SU-DHL-6 (cell line): ENCODE measurements at regions not wholly inside any gene's neighbourhood (a gene's known extent, or its start where the extent isn't known, plus 50 kb on each side); places are given as distances from the start of the nearest gene placed in this dataset.

ENCODE experiments used
- H2AFZ ChIP-seq: fragments of 200-600 bp; sonication (generic); 2 replicates; pipeline ENCODE4 v1.6.1; 2014; ENCODE audit warnings: low read depth, mild to moderate bottlenecking, moderate library complexity, mixed read lengths, antibody characterized with exemption, low read length; ENCODE audit not compliant: severe bottlenecking
- H3F3A ChIP-seq: fragments of 200-600 bp; shearing (Covaris generic); 2 replicates; pipeline ENCODE4 v1.6.0; 2016; ENCODE audit warnings: antibody characterized with exemption, mild to moderate bottlenecking; ENCODE audit not compliant: insufficient read depth
- H3K27ac ChIP-seq: fragments of 200-600 bp; sonication (generic); 2 replicates; pipeline ENCODE4 v1.5.1; 2016; ENCODE audit warnings: low read depth, mild to moderate bottlenecking, low read length, moderate library complexity, mixed read lengths
- H3K27me3 ChIP-seq: fragments of 200-600 bp; sonication (generic), shearing (Covaris generic); 2 replicates; pipeline ENCODE4 v1.6.0; 2014; ENCODE audit warnings: mild to moderate bottlenecking, low read length
- H3K36me3 ChIP-seq: fragments of 200-600 bp; sonication (generic); 2 replicates; pipeline ENCODE4 v1.6.1; 2014; ENCODE audit warnings: mild to moderate bottlenecking, low read length, mixed read lengths
- H3K4me2 ChIP-seq: fragments of 300-600, 200-600 bp; shearing (Covaris generic), sonication (generic); 2 replicates; pipeline ENCODE4 v1.6.0; 2014; ENCODE audit warnings: low read length, low read depth, mild to moderate bottlenecking; ENCODE audit not compliant: poor library complexity, severe bottlenecking
- H3K4me3 ChIP-seq: fragments of 200-600 bp; sonication (generic); 2 replicates; pipeline ENCODE4 v1.5.1; 2014; ENCODE audit warnings: antibody characterized with exemption, low read length, mild to moderate bottlenecking, mixed read lengths; ENCODE audit not compliant: insufficient read depth, poor library complexity, severe bottlenecking
- H3K79me2 ChIP-seq: fragments of 200-600 bp; sonication (generic); 2 replicates; pipeline ENCODE4 v1.6.1; 2014; ENCODE audit warnings: mild to moderate bottlenecking, low read length, moderate library complexity; ENCODE audit not compliant: insufficient read depth
- H3K9ac ChIP-seq: fragments of 200-600 bp; sonication (generic); 2 replicates; pipeline ENCODE4 v1.7.0; 2014; ENCODE audit warnings: mild to moderate bottlenecking, low read length
- H3K9me2 ChIP-seq: fragments of 200-600 bp; sonication (generic); replicated peaks from 2 replicates; pipeline ENCODE4 v1.6.1; 2014; ENCODE audit warnings: low read length; ENCODE audit not compliant: insufficient read depth
- H3K9me3 ChIP-seq: fragments of 200-600 bp; sonication (generic); 2 replicates; pipeline ENCODE4 v1.6.1; 2014; ENCODE audit warnings: low read length, mixed read lengths; ENCODE audit not compliant: insufficient read depth
- H4K20me1 ChIP-seq: fragments of 200-600 bp; sonication (generic); 2 replicates; pipeline ENCODE4 v1.6.1; 2014; ENCODE audit warnings: low read depth, mild to moderate bottlenecking, antibody characterized with exemption, low read length, moderate library complexity, mixed read lengths
- EZH2phosphoT487 ChIP-seq: fragments of 200-600 bp; sonication (generic), shearing (Covaris generic); conservative IDR thresholded peaks from 2 replicates; pipeline ENCODE4 v1.6.1; 2018; ENCODE audit warnings: mild to moderate bottlenecking, antibody characterized with exemption, low read length, moderate library complexity, mixed read lengths
- TF ChIP-seq, protein P1 (sequence below): fragments of 200-600 bp; sonication (generic); IDR thresholded peaks from one replicate; pipeline ENCODE4 v1.5.1; 2017; ENCODE audit warnings: antibody characterized with exemption, mild to moderate bottlenecking, low read length, moderate library complexity; ENCODE audit not compliant: insufficient read depth, poor library complexity, severe bottlenecking

DNA sequence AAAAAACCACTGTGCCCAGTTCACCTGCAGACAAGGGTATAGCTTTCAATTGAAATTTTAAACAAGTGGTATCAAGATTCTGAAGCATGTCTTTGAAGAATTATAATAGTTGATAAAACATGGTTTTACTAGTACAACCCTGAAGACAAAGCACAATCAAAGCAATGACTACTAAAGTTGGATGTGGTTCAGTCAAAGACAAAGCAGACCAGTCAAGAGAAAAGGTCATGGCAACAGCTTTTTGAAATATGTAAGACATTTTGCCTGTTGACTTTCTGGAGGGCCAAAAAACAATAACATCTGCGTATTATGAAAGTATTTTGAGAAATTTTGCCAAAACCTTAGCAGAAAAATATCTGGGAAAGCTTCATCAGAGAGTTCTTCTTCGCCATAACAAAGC lies 1393.6 kb downstream of the SI start:
- H3K9ac ChIP-seq = no peak overlapping the region
- no peaks in the 10 kb centered on the region for H3K79me2 ChIP-seq
- no peak overlapping the region for H3K27ac ChIP-seq
- H4K20me1 ChIP-seq = no peaks in the 10 kb centered on the region
- no peak overlapping the region for H3K4me2 ChIP-seq
- H3K9me2 ChIP-seq = no peaks in the 10 kb centered on the region
- H2AFZ ChIP-seq = peak overlapping the region; percentile 51
- H3K4me3 ChIP-seq = no peak overlapping the region
- 0 out of 2 replicates have a peak, but pooled peaks cover 1% of the 10 kb centered on the region for H3K36me3 ChIP-seq
- H3K9me3 ChIP-seq = peaks cover 7% of the 10 kb centered on the region; the same call in 1 of the 2 replicates
- H3K27me3 ChIP-seq = no peaks in the 10 kb centered on the region
- TF ChIP-seq EZH2phosphoT487 = no peak
- TF ChIP-seq, protein P1, sequence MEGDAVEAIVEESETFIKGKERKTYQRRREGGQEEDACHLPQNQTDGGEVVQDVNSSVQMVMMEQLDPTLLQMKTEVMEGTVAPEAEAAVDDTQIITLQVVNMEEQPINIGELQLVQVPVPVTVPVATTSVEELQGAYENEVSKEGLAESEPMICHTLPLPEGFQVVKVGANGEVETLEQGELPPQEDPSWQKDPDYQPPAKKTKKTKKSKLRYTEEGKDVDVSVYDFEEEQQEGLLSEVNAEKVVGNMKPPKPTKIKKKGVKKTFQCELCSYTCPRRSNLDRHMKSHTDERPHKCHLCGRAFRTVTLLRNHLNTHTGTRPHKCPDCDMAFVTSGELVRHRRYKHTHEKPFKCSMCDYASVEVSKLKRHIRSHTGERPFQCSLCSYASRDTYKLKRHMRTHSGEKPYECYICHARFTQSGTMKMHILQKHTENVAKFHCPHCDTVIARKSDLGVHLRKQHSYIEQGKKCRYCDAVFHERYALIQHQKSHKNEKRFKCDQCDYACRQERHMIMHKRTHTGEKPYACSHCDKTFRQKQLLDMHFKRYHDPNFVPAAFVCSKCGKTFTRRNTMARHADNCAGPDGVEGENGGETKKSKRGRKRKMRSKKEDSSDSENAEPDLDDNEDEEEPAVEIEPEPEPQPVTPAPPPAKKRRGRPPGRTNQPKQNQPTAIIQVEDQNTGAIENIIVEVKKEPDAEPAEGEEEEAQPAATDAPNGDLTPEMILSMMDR = no peak
- H3F3A ChIP-seq = no peaks in the 10 kb centered on the region

DNA sequence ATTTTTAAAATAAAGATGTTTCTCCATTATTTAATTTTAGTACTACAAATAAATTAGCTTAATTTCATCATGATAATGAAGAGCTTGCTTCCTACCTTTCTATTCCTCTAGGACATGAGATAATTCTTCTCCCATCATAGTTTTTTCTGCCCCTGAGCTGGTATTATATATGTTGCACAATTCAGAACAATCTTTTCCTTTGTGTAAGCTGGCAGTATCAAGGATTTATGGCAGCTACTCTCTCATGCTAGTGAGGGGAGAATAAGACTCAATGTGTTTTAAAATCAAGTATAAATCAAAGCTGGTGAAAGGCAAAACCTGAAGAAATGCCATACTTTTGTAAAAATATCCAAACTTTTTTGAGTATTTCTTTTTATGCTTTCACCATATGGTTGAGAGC lies 1405.3 kb downstream of the SI start:
- H3K27ac ChIP-seq = no peak overlapping the region
- no peak overlapping the region for H2AFZ ChIP-seq
- no peaks in the 10 kb centered on the region for H3F3A ChIP-seq
- no peak for TF ChIP-seq EZH2phosphoT487
- TF ChIP-seq, protein P1 = no peak
- H3K36me3 ChIP-seq = no peaks in the 10 kb centered on the region
- no peaks in the 10 kb centered on the region for H4K20me1 ChIP-seq
- no peaks in the 10 kb centered on the region for H3K27me3 ChIP-seq
- H3K79me2 ChIP-seq = no peaks in the 10 kb centered on the region
- no peak overlapping the region for H3K4me3 ChIP-seq
- H3K4me2 ChIP-seq = no peak overlapping the region
- H3K9me3 ChIP-seq = peaks cover 5% of the 10 kb centered on the region; the same call in 1 of the 2 replicates
- H3K9ac ChIP-seq = no peak overlapping the region
- no peaks in the 10 kb centered on the region for H3K9me2 ChIP-seq

DNA sequence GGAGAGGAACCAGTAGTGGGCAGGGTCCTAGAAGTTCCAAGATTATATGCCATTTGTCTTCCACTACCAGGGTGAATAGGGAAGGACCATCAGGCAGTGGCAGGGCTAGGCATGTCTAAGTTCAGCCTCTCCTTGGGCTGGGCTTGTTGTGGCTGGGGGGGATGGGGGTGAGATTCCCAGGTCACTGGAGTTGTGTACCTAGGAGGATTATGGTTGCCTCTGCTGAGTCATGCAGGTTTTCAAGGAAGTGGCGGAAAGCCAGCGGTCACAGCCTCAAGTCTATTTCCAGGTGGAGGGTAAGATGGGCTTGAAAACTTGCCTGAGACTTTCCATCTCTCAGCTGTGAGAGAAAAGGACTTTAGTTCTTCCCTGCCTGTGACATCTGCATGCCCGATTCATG lies 1407.1 kb downstream of the SI start:
- no peaks in the 10 kb centered on the region for H4K20me1 ChIP-seq
- TF ChIP-seq, protein P1 = no peak
- no peak for TF ChIP-seq EZH2phosphoT487
- H3K27ac ChIP-seq = no peak overlapping the region
- H3K4me3 ChIP-seq = no peak overlapping the region
- no peaks in the 10 kb centered on the region for H3K27me3 ChIP-seq
- H2AFZ ChIP-seq = peak overlapping the region; percentile 70
- no peaks in the 10 kb centered on the region for H3K36me3 ChIP-seq
- H3K9ac ChIP-seq = no peak overlapping the region
- H3K9me3 ChIP-seq = peaks cover 5% of the 10 kb centered on the region; the same call in 1 of the 2 replicates
- no peaks in the 10 kb centered on the region for H3K9me2 ChIP-seq
- no peak overlapping the region for H3K4me2 ChIP-seq
- no peaks in the 10 kb centered on the region for H3F3A ChIP-seq
- no peaks in the 10 kb centered on the region for H3K79me2 ChIP-seq
